RWPE1 (cell line): ENCODE measurements at regions not wholly inside any gene's neighbourhood (a gene's known extent, or its start where the extent isn't known, plus 50 kb on each side); places are given as distances from the start of the nearest gene placed in this dataset.

ENCODE experiments used
- CTCF ChIA-PET: fragments of 350-600 bp; sonication (Branson Sonifier 250); formaldehyde crosslinking; extraction: SDS; loops from one replicate; lab custom pipeline; 2021; lab: Yijun Ruan, JAX
- POLR2A ChIA-PET: fragments of 400-600 bp; formaldehyde crosslinking; extraction: SDS; loops from one replicate; lab custom pipeline; 2020; ENCODE audit warnings: antibody characterized with exemption; ENCODE audit not compliant: low non-redundant PET; lab: Yijun Ruan, JAX
- DNase-seq: peaks from one replicate; pipeline ENCODE4 v3.0.0; 2012; ENCODE audit warnings: low spot score
- H3K27ac ChIP-seq: fragments of 450-650 bp; 2 replicates; pipeline ENCODE4 v1.5.1; 2017
- TF ChIP-seq, protein P1 (sequence below): fragments of 450-650 bp; conservative IDR thresholded peaks from 2 replicates; pipeline ENCODE4 v1.5.1; 2017; ENCODE audit warnings: low read depth, mild to moderate bottlenecking

DNA sequence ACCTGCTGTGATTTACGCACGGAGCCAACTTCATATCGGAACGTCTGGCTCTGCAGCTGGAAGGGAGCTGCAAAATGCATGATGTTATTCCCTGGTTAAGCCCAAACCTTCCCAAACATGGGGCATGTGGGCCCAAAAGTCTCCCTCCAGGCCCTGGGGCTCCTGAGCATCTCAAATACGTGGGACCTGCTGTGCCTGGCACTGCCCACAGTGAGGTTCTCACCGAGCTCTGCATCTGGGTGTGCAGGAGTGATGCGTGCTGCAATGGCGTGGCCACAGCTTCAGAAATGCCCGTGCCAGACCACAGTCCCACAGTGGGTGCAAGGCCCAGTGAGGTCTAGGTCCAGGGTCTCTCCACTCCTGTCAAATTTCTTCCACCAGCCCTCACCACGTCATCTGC, 503.3 kb downstream of the EIPR1 start:
- ChIA-PET POLR2A (no interaction called here), CTCF (interaction anchor here (0.6 kb wide), 1 partner anchor 43 kb away, joined by 4 read pairs; no protein-coding TSS in a partner anchor)
- no peak for DNase-seq
- H3K27ac ChIP-seq: no peak overlapping the region
- TF ChIP-seq, protein P1, sequence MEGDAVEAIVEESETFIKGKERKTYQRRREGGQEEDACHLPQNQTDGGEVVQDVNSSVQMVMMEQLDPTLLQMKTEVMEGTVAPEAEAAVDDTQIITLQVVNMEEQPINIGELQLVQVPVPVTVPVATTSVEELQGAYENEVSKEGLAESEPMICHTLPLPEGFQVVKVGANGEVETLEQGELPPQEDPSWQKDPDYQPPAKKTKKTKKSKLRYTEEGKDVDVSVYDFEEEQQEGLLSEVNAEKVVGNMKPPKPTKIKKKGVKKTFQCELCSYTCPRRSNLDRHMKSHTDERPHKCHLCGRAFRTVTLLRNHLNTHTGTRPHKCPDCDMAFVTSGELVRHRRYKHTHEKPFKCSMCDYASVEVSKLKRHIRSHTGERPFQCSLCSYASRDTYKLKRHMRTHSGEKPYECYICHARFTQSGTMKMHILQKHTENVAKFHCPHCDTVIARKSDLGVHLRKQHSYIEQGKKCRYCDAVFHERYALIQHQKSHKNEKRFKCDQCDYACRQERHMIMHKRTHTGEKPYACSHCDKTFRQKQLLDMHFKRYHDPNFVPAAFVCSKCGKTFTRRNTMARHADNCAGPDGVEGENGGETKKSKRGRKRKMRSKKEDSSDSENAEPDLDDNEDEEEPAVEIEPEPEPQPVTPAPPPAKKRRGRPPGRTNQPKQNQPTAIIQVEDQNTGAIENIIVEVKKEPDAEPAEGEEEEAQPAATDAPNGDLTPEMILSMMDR: no peak

DNA sequence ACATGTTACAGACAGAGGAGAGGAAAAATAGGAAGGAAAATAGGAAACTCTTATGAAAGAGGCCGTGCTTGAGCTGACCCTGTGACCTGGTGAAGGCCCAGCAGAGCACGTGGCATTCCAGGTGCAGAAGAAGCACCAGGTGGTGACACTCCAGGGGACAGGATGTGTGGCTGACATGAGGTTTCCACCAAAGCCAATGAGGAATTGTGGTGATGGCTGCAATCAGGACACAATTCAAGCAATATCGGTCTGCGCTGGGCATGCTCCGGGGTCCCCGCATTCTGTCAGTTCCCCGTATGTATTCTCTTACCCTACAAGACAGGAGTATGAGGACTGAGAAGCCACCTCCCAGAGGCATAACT, 504.2 kb downstream of the EIPR1 start:
- H3K27ac ChIP-seq: no peak overlapping the region
- TF ChIP-seq, protein P1: no peak
- CTCF ChIA-PET: no interaction called here
- DNase-seq: no peak
- POLR2A ChIA-PET: no interaction called here

DNA sequence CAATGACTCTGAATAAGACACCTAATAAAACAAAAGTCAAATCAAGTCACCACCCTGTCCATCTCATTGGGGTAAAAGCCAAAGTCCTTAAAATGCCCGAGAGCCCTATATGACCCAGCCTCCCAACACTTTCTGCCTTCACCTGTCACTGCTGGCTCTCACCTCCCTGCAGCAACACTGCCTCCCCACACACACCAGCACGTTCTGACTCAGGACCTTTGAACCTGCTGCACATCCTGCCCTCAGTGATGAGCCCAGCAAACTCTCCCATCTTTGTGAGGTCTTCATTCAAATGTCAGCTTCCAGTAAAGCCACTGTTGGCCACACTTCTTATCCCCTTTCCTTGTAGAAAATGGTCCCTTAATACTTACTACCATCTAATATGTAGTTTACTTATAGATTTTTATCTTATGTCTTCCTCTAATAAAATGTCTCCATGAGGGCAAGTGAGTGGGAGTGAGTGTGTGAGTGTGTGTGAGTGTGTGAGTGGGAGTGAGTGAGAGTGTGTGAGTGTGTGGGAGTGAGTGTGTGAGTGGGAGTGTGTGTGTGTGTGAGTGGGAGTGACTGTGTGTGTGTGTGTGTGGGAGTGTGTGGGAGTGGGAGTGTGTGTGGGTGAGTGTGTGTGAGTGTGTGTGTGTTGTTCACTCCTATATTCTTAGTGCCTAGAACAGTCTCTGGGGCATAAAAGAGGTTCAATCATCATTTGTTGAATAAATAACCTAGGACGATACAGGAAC, 504.7 kb downstream of the EIPR1 start:
- POLR2A ChIA-PET: no interaction called here
- TF ChIP-seq, protein P1: no peak
- CTCF ChIA-PET: no interaction called here
- DNase-seq: no peak
- H3K27ac ChIP-seq: no peak overlapping the region

DNA sequence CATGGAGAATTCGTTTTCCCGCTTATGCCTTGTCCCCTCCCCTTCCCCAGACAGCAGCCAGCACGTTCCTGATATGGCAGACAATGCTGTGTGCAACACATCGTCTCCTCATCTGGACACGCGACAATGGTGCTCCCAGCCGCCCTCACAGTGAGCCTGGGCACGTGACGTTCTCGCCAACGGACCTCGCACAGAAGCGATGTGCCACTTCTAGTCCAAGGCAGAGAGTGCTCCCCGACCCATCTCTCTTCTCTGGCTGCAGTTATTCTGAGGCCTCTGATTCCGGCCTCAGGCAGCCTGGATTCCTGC, 505.4 kb downstream of the EIPR1 start:
- POLR2A ChIA-PET: no interaction called here
- TF ChIP-seq, protein P1: no peak
- no peak for DNase-seq
- CTCF ChIA-PET: no interaction called here
- no peak overlapping the region for H3K27ac ChIP-seq

DNA sequence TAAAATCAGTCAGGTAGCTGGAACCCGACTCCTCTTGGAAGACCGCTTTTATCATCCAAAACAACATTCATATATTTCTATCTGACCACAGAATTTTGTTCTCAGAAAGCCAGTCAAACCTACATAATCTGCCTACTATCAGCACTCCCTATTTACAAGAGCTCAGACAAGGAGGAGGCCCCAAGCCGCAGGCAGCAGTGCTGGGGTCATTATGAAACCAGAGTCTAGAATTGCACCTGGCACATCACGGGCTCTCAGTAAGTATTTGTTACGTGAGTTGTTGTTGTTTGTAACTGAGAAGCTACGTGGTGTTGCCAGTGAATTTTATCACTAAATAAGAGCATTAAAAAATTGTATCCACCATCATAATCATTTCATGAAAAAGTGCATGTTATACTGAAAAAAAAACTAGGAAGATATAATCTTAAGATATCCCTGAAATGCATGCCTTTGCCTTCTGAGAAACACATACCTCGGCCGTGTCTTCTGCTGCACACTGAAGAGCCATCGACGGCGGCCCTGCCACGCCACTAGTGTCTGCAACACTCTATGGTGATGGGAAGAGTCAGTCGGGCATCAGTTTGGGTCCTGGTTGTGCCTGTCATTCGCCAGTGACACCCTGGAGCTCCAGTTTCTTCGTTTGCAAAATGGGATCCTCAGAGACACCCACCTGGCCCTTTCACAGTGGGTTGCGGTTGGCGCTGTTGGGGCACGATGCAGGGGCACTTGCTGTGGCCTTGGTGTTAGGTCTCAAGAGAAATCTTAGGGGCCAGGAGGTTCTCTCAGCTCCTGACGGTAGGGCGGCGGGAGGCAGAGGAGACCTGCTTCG, 505.9 kb downstream of the EIPR1 start:
- TF ChIP-seq, protein P1: no peak
- ChIA-PET CTCF (no interaction called here), POLR2A (no interaction called here)
- no peak overlapping the region for H3K27ac ChIP-seq
- DNase-seq: no peak

DNA sequence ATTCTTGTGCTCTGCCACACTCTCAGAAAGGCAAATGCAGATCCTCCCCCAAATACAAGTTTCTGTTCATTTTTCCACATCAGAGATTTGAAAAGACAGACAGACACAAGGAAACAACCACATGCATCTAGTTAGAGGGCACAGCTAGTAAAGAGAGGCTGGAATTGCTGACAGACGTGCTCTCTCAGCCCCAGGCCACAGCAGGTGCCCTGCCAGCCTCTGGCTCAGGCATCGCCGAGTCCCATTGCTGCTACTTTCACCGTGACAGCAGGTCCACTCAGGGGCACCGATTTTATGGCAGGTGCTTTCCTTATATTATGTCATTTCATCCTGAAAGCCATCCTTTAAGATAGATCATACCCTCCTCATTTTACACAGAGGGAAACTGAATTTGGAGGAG, 507.5 kb downstream of the EIPR1 start:
- POLR2A ChIA-PET: no interaction called here

More for the DNA sequence above, 507.5 kb downstream of the EIPR1 start:
- DNase-seq: no peak
- CTCF ChIA-PET: no interaction called here
- H3K27ac ChIP-seq: no peak overlapping the region
- TF ChIP-seq, protein P1: no peak
